ENCODE measurements at regions not wholly inside any gene's neighbourhood (a gene's known extent, or its start where the extent isn't known, plus 50 kb on each side); places are given as distances from the start of the nearest gene placed in this dataset.
A peak's percentile ranks its signal among the peaks of the same experiment; 100 is the strongest.

- H3K27me3 ChIP-seq: no peaks in the 10 kb centered on the region
- H3K36me3 ChIP-seq: no peaks in the 10 kb centered on the region
- H3K4me1 ChIP-seq: peaks cover 28% of the 10 kb centered on the region
- no peak overlapping the region for H3K4me3 ChIP-seq
- H3K27ac ChIP-seq: no peak overlapping the region
- no peak for DNase-seq (ENCODE audit: extremely low spot score in 2 of 2)
- intact Hi-C loops (cut with DNase I): no loop called here
- no peaks in the 10 kb centered on the region for H3K9me3 ChIP-seq
- TF ChIP-seq, protein P1, sequence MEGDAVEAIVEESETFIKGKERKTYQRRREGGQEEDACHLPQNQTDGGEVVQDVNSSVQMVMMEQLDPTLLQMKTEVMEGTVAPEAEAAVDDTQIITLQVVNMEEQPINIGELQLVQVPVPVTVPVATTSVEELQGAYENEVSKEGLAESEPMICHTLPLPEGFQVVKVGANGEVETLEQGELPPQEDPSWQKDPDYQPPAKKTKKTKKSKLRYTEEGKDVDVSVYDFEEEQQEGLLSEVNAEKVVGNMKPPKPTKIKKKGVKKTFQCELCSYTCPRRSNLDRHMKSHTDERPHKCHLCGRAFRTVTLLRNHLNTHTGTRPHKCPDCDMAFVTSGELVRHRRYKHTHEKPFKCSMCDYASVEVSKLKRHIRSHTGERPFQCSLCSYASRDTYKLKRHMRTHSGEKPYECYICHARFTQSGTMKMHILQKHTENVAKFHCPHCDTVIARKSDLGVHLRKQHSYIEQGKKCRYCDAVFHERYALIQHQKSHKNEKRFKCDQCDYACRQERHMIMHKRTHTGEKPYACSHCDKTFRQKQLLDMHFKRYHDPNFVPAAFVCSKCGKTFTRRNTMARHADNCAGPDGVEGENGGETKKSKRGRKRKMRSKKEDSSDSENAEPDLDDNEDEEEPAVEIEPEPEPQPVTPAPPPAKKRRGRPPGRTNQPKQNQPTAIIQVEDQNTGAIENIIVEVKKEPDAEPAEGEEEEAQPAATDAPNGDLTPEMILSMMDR (IDR thresholded peaks at IDR 0.05): no peak
- no peak for TF ChIP-seq POLR2A (IDR thresholded peaks at IDR 0.05)
- no peak for TF ChIP-seq POLR2AphosphoS5 (IDR thresholded peaks at IDR 0.05; ENCODE audit: insufficient read depth in 1 of 2, low read depth in 1 of 2)
Measured at GRCh38 chr3:40875581-40875980, 323.7 kb upstream of the CTNNB1 start.

DNA sequence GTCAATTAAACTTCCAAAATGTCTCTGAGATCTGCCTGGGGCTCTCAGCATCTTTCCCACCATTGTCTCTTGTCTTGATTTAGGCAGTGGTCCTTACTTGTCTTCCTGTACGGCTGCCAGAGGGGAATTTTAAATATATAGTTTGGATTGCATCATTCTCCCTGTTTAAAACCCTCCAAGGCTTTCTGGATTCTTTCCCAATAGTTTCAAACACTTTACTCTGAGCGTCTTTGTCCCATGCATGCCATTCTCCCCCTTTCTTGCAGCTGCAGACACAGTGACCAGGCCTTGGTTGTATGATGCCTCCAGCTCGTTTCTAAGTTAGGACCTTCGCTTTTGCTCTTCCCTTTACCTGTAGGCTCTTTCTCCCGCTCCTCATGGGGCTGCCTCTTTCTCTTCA is 323.3 kb upstream of the CTNNB1 start:
- H3K9me3 ChIP-seq: no peaks in the 10 kb centered on the region
- H3K36me3 ChIP-seq: no peaks in the 10 kb centered on the region
- peaks cover 28% of the 10 kb centered on the region for H3K4me1 ChIP-seq
- no peak for DNase-seq (ENCODE audit: extremely low spot score in 2 of 2)
- H3K27me3 ChIP-seq: no peaks in the 10 kb centered on the region
- TF ChIP-seq POLR2A (IDR thresholded peaks at IDR 0.05) (no peak), POLR2AphosphoS5 (IDR thresholded peaks at IDR 0.05; ENCODE audit: insufficient read depth in 1 of 2, low read depth in 1 of 2) (no peak)
- TF ChIP-seq, protein P1 (IDR thresholded peaks at IDR 0.05): no peak
- no peak overlapping the region for H3K4me3 ChIP-seq
- H3K27ac ChIP-seq: no peak overlapping the region
- intact Hi-C loops (cut with DNase I): no loop called here

GRCh38 chr3:40876496-40876895 is 322.8 kb upstream of the CTNNB1 start:
- intact Hi-C loops (cut with DNase I): no loop called here

GRCh38 chr3:40877631-40878463 is 321.5 kb upstream of the CTNNB1 start:
- Histone ChIP-seq H3K4me3 (no peak overlapping the region), H3K27ac (peak overlapping the region; percentile 49), H3K4me1 (peaks cover 28% of the 10 kb centered on the region), H3K9me3 (no peaks in the 10 kb centered on the region), H3K27me3 (no peaks in the 10 kb centered on the region), H3K36me3 (no peaks in the 10 kb centered on the region)
- intact Hi-C loops (cut with DNase I): no loop called here
- TF ChIP-seq, protein P1 (IDR thresholded peaks at IDR 0.05): no peak
- no peak for TF ChIP-seq POLR2A (IDR thresholded peaks at IDR 0.05)
- peak in 1 of 2 donors; percentile 39 for TF ChIP-seq POLR2AphosphoS5 (IDR thresholded peaks at IDR 0.05; ENCODE audit: insufficient read depth in 1 of 2, low read depth in 1 of 2)
- DNase-seq (ENCODE audit: extremely low spot score in 2 of 2): peak in 1 of 2 donors; percentile 93

More at GRCh38 chr3:40876496-40876895, 322.8 kb upstream of the CTNNB1 start:
- no peaks in the 10 kb centered on the region for H3K9me3 ChIP-seq
- no peak for DNase-seq (ENCODE audit: extremely low spot score in 2 of 2)
- no peaks in the 10 kb centered on the region for H3K27me3 ChIP-seq
- no peak overlapping the region for H3K27ac ChIP-seq
- TF ChIP-seq, protein P1 (IDR thresholded peaks at IDR 0.05): no peak
- TF ChIP-seq POLR2A (IDR thresholded peaks at IDR 0.05) (no peak), POLR2AphosphoS5 (IDR thresholded peaks at IDR 0.05; ENCODE audit: insufficient read depth in 1 of 2, low read depth in 1 of 2) (no peak)
- peaks cover 28% of the 10 kb centered on the region for H3K4me1 ChIP-seq
- no peak overlapping the region for H3K4me3 ChIP-seq
- H3K36me3 ChIP-seq: no peaks in the 10 kb centered on the region

DNA sequence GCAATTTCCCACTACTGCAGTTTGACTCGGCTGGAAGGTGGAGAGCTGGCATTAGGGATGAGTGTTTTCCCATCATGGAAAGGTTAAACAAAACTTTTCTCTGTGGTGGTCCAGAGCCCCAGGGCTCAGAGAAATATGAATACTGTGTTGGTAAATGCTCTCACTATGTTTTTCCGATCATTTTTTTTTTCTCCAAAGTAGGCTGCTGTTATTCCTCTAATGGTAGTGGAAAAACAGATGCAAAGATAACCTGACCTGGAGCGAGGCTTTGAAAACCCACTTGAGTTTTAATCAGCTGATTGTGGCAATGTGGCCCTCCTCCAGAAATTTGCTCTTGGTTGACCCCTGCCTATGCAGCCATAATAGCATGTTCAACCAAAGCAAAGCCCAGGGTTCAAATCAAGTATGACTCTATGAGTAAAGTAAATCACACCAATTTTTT is 320.8 kb upstream of the CTNNB1 start:
- no peaks in the 10 kb centered on the region for H3K27me3 ChIP-seq
- peak overlapping the region; percentile 49 for H3K27ac ChIP-seq
- TF ChIP-seq, protein P1 (IDR thresholded peaks at IDR 0.05): no peak
- TF ChIP-seq POLR2A (IDR thresholded peaks at IDR 0.05): no peak
- no peak for TF ChIP-seq POLR2AphosphoS5 (IDR thresholded peaks at IDR 0.05; ENCODE audit: insufficient read depth in 1 of 2, low read depth in 1 of 2)
- DNase-seq (ENCODE audit: extremely low spot score in 2 of 2): no peak
- intact Hi-C loops (cut with DNase I): no loop called here
- no peak overlapping the region for H3K4me3 ChIP-seq
- H3K4me1 ChIP-seq: peaks cover 28% of the 10 kb centered on the region
- no peaks in the 10 kb centered on the region for H3K36me3 ChIP-seq
- no peaks in the 10 kb centered on the region for H3K9me3 ChIP-seq
